HG03558 (cell line): ENCODE measurements at regions not wholly inside any gene's neighbourhood (a gene's known extent, or its start where the extent isn't known, plus 50 kb on each side); places are given as distances from the start of the nearest gene placed in this dataset.

Source experiments
- ATAC-seq: cut with Tn5 transposase; IDR thresholded peaks from one replicate; pipeline ENCODE4 v1.9.1; 2021; ENCODE audit warnings: moderate number of reproducible peaks; ENCODE audit not compliant: unreplicated experiment; ENCODE audit errors: extremely low read depth

DNA sequence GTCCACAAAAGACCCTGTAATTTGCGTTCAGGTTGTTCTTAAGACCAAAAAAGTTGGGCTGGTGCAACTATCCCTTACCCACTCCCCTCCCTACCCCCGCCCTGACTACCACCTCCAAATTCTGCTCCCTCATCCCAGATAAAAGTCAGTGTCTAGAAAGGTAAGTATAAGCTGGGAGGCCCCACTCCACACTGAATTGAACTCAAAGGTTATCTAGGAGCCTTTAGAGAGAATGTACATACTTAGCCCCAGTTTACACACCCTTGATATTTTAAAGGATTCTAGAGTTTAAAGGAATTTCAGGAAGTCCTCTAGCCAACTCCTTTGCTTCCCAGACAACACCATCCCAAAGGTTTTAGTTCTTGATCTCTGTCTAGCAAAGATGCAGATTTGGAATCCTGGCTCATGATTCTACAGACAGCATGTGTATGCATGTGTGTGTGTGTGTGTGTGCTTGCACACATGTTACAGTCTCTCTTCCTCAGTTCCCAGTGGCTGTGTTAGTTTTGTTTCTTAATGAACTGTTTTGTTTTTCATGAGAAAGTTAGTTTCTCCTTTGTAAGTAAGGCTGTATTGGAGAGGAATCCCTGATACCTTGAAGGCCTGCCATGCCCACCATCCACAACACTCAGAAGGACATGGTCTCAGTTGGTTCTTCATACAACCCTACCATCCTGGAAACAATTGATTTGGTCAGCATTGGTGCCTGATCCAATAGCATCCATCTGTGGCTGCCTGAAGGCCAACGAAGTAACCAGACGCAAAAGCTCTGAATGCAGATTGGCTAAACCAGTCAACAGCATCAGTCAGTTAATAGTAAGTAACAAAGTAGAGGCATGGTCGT lies 281.3 kb downstream of the SOX9 start:
- no peak for ATAC-seq

DNA sequence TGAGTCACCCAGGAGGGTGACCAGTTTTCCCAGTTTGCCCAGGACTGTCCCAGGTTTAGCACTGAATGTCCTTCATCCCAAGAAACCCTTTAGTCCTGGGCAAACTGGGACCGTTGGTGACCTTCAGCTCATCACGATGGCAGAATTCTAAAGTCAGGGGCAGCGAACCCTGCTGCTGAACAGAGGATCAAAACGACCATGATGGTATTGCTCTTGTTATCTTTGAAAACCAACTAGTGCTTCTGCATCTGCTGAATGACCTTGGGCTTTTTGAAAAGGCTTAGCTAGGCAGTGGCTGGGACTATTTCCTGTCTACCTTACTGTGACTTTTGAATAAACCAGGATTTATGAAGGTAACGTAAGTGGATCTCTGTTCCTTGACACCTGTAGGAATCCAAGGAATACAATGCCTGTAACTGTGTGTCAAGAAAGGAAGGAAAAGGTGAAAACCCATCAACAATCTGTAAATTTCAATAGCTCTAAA lies 281.9 kb downstream of the SOX9 start:
- no peak for ATAC-seq

DNA sequence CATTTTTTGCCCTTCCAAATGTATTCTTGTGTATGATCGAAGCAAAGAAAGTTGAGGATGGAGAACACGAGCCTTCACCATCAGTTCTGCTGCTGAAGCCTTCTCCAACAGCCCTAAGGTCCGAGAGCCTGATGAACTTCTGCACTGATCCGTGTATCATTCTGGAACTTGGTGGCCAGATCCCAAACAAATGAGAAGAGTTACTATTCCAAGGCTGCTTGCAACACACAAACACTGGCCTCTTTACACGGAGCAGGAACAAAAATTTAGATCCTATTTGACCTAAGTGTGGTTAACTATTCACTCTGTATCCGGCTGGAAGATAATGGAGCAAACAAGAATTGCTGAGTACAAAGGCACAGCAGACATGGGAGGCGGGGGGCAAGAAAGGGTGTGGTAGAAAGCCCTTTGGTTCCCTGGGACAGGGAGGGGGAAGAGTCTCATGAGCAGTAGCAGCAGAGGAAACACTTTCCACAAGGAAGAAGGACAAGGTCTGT lies 282.9 kb downstream of the SOX9 start:
- no peak for ATAC-seq

DNA sequence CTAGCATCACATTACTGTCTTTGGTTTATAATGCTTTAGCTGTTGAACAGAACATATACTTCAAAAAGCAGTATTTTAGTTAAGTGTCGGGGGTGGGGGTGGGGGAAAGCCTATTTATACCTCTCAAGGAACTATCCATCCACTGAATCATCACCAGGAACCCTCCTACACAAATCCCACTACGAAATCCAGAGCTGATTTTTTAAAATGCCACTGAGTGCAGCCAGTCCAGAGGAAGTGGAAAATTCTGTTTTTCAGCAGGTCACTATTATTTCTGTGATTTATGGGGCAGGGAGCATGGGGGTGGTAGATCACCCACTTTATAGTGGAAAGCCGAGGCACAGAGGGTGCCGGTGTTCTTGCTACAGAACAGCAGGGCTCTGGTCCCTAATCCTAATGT lies 284.1 kb downstream of the SOX9 start:
- ATAC-seq = no peak

DNA sequence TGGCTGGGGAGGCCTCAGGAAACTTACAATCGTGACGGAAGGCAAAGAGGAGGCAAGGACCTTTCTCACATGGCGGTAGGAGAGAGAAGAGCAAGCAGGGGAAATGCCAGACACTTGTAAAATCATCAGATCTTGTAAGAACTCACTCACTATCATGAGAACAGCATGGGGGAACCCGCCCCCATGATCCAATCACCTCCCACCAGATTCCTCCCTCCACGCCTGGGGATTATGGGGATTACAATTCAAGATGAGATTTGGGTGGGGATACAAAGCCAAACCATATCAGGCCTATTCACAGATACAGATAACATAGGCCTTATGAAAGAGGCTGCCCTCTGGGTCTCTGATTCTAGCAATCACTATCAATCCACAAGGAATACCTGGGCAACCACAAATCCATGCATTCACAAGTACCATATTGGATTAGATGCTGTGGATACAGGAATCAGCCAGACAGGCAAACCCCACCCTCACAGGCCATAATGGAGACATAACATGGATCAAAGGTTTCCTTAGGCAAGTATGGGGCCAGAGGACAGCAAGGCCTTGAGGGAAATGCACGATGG lies 284.9 kb downstream of the SOX9 start:
- no peak for ATAC-seq

DNA sequence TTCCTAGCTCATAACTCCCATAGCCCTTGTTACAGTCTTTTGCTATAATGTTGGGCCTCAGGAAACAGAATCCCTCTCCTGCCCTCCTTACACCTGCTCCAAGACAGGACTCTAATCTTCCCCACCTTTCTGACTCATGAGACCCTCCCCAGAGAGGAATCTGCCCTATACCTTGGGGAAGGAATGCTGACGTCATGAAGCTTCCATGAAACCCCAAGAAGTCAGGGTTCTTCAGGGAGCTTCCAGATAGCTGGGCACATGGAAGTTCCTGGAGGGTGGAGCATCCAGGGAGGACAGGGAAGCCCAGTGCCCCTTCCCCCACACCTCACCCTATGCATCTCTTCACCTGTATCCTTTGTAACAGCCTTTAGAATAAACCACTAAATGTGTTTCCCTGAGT lies 285.7 kb downstream of the SOX9 start:
- ATAC-seq = no peak

DNA sequence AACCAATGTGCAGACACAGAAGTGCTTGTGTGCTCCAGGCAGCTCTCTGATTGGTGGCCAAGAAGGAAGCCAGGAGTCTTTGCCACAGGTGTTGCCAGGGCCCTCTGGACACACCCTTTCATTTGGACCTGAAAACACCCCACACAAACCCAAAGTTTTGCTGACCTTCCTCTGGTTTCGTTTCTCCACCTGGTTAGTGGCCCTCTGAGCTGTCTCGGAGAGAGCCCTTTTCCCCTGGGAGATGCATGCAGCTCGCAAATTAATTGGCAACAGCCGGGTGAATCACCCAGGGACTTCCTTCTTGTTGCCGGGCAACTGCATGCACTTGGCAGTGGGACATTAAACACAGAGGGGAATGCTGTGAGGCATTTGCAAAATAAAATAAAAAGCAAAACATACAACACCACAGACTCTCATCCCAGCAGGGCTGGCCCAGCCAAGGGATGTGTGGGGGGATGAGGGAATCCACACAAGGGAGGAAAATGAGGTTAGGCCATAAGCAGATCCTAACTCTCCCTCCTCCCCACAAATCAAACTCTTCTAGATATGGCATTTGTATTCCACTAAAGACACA lies 286.6 kb downstream of the SOX9 start:
- peak; percentile 81 for ATAC-seq

DNA sequence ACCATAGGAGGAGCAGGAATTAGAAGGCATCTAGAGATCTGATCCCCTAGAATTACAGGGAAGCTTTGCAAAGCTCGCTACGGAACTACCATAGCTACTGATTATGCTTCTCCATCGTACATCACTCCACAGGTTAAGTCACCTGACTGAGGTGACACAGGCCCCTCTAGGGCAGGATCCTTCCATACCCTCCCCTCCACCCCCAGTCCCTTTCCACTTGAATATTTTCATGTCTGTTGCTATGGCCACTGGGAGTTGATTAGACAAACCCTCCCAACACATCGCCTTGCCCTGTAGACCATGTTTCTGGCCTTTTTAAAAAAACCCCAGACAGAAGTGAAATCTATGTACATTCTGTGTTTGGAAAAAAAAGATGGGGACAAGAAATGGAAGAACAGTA lies 287.1 kb downstream of the SOX9 start:
- no peak for ATAC-seq

DNA sequence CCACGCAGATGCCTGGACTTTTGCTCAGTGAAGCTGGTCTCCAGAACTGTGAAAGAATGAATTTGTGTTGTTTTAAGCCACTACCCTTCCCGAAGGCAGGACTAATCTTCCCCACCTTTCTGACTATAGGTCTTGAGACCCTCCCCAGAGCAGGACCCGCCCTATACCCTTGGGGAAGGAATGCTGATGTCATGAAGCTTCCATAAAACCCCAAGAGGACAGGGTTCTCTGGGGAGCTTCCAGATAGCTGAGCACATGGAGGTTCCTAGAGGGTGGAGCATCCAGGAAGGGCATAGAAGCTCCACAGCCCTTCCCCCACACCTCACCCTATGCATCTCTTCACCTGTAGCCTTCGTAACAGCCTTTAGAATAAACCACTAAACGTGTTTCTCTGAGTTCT lies 287.8 kb downstream of the SOX9 start:
- no peak for ATAC-seq

DNA sequence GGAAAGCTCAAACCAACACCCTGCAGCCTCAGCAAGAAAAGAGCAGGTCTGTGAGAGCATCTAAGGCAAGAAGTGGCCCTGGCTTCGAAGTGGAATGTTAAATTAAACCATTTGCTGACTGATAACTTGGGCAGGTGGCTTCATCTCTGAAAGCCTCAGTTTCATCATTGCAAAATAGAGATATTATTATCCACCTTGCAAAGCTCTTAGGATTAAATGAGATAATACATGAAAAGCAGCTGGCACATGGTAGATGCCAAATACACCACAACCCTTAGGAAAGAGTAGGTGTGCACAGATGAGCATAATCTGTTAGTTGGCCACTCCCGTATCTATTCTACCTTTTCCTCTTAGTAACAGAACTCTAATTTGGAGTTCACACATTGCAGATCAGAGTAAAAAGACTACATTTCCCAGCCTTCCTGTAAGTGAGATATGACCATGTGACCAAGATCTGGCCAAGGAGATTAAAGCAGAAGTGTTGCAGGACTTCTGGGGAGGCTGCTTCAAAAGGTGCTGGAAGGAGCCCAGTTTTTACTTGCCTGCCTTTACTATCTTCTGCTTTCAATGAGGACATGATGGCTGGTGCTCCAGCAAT lies 288.7 kb downstream of the SOX9 start:
- ATAC-seq = no peak

DNA sequence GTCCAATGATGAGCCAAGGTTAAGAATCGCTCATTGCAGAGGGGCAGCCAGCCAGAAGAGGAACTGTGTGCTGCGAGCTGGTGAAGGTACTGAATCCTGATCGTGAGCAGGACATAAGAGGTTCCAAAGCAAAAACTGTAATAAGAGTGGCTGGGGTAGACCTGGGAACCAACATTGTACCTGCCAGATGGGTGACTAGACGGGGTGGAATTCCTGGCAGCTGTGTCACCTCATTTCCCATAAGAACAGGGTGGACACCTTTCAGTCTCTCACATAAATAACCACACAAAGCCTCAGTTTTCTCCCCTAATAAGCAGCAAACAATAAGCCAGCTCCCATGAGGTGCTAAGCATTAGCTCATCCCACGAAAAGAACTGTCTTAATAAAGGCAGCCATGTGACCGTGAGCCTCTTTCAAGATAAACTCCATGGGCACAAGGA lies 290.3 kb downstream of the SOX9 start:
- no peak for ATAC-seq

DNA sequence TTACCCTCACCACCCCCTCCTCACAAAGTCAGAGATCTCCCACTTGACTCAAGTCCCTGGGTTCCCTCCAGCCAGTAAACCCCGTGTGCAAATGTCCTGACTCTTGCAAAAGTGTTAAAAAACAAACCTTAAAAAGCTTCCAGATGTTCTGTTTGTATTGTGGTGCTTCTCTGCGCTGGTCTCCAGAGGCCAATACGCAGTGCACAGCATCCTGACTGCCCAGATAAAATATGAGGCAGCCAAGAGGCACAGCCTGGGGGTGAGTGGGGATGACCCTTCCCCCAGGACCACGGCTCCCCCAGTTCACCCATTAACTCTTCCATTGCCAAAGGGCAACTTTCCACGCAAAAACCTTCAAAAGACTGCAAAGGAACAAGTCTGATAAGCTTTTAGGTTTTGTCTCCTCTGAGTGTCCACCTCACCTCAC lies 291.8 kb downstream of the SOX9 start:
- no peak for ATAC-seq

DNA sequence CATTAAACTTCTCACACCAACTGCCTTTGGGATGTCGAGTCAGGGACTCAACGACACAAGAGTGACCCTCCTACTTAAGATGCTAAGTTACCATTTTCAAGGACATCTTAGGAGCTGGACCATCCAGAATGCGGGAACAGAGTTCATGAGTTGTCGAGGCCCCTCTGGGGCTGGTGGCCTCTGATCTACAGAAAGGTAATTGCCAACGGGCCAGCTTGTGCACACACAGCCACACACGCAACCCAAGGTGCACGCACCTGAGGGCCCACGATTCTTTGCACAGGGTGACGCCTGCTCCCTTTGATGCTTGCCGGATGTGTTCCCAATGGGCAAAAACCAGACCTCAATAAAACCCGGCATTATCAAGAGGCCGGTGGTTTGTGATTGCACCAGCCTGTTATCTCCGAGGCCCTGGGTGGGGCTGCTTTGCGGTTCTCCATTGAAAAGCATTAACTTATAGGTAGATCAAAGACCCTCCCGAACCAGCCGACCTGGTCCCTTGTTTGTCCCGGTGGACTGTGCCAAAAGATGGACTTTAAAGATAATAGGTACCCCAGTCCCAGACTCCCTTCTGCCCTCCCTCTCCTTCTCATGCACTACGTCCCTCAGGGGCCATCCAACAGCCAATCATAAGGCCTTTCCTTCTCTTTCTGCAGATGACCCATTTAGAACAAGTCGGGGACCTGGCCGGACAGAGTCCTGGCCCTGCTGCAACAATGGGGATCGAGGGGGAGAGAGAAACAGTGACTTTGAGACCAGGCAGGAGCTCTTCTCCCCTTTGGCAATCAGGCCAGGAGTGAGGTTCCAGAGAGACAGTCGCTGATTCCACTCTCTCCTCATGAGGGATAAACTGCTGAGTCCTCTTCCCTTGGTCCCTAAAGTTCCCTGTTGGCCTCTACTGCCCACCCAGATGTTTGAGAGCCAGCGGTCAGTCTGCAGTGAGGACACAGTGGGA lies 292.5 kb downstream of the SOX9 start:
- no peak for ATAC-seq

DNA sequence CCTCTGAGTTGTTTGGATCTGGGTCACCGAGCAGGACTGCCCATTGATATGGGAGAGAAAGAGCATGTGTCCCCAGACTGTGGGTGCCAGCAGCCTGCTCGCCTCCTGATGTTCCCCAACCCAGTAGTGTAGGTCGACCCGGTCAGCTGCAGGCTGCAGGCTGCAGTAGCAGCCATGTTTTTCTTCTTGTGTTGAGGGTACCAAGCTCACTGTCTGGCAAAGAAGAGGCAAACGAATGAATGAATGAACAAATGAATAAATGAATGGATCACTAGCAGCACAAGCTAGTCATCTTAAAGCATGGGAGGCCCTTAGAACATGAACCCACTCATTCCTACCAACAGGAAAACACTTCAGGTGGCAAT lies 293.2 kb downstream of the SOX9 start:
- no peak for ATAC-seq

DNA sequence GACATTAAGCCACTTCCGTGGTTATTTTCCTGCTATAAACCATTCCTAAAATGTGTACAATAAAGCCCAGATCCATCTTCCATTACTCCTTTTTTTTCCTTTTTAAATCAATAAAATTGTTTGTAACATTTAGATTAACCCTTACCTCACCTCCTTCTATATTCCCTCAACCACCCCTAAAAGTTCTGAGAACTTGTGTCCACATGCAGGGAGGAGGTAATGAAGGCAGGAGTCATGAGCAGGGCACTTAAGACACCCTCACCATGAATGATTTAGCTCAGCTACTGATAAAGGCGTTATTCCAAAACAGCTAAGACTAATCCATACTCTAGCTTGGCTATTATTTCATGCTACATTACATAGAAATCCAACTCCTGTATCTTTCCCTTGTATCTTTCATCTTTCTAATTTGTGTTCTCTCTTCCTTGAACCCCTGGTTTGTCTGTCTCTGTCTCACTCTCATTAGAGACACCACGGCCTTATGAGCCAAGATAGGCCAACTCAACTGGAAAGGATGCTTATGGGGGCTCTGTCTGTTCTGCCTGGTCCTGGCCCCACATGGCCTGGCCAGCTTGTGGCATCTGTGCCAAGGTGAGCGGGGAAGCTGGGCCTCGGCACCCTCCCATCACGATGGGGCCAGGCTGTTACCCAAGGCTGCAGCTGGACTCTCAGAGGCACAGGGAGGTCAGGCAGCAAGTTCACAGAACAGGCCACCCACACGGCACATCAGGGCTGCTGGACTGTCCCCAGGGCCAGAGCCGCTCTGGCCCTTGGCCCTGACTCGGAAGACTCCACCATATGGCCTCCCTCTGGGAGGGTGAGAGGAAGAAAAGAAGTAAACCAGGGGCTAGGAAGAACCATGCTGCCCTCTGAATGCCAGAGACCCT lies 294.4 kb downstream of the SOX9 start:
- ATAC-seq = no peak

DNA sequence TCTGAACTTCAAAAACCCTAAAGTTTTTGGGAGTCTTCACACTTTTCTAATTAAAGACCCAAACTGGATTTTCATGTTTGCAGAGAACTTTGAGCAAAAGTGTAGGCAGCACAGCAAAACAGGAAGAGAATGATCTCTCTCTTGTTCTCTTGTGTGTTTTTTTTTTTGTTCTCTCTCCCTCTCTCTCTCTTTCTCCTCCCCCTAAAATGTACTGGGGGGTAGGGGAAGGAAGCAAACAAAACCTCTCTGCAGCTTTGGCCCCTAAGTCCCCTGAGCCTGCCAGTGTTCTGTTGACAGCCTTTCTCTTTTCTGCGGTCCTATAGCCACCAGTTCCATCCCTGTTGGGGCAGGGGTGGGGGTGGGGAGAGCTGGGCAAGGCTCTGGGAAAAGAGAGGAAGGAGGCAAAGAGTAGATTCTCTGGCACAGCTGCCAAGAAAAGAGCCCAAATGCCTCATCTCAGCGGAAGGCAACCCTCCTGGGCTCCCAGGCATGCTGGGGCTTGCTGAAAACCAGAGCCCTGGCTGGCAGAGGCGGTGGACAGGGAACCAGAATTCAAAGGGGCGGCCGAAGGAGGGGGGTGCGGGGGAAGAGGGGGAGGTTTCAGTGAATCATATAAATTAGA lies 295.3 kb downstream of the SOX9 start:
- ATAC-seq = no peak

DNA sequence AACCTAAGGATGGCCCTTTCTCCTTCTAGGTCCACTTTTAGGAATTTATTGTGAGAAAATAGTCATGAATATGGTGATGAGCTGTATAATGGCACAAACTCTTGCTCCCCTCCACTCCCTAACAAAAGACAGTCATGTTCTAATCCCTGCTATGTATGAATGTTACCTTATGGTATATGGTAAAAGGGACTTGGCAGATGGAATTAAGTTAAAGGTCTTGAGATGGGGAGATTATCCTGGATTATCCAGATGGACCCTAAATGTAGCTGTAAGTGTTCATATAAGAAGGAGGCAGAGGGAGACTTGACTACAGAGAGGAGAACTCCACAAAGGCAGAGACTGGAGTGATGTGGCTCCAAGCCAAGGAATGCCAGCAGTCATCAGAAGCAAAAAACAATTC lies 296.1 kb downstream of the SOX9 start:
- ATAC-seq = no peak

DNA sequence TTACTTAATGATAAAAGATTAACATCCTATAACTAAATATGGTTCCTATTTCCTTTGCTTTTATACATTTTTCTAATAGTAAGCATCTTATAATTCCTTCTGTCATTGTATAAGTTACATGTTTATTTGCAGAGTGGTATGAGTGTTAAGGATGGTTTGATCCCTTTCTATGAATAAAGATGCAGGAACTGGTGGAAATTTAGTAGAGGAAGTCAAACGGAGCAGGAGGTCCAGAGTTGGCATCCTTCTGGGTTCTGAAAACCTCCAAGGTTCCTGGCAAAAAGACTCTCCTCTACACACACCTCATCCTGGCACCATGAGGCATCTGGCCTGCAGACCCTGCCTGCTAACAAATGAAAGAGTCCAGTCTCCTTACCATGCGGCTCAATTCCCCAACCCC lies 296.8 kb downstream of the SOX9 start:
- ATAC-seq = no peak
